ENCODE measurements at regions not wholly inside any gene's neighbourhood (a gene's known extent, or its start where the extent isn't known, plus 50 kb on each side); places are given as distances from the start of the nearest gene placed in this dataset.

- Histone ChIP-seq H3K27ac (ENCODE audit: low read depth) (no peak overlapping the region), H3K4me3 (no peak overlapping the region), H3K4me1 (ENCODE audit: insufficient read depth) (peaks cover 10% of the 10 kb centered on the region), H3K79me2 (replicated peaks; ENCODE audit: insufficient read depth) (no peaks in the 10 kb centered on the region), H3F3A (replicated peaks; ENCODE audit: low read depth) (no peaks in the 10 kb centered on the region), H3K9me2 (ENCODE audit: insufficient read depth) (0 out of 2 replicates have a peak, but pooled peaks cover 16% of the 10 kb centered on the region), H3K36me3 (ENCODE audit: insufficient read depth) (0 out of 2 replicates have a peak, but pooled peaks cover 4% of the 10 kb centered on the region), H4K20me1 (replicated peaks; ENCODE audit: insufficient read depth) (no peaks in the 10 kb centered on the region), H2AFZ (peak overlapping the region; percentile 70; the same call in 1 of the 2 replicates), H3K27me3 (ENCODE audit: insufficient read depth) (no peaks in the 10 kb centered on the region), H3K4me2 (no peak overlapping the region)
- Mint-ChIP-seq H3K4me3 (no peak overlapping the region), H3K27me3 (ENCODE audit: insufficient read depth, low read depth, poor library complexity) (peaks cover 2% of the 10 kb centered on the region), H3K36me3 (ENCODE audit: low read depth) (no peaks in the 10 kb centered on the region; the same call in 2 of the 3 replicates), H3K9me3 (no peaks in the 10 kb centered on the region; the same call in 2 of the 3 replicates), H3K27ac (no peak overlapping the region; the same call in 1 of the 2 replicates), H3K4me1 (peaks cover 4% of the 10 kb centered on the region)
- DNase-seq (ENCODE audit: low spot score) (no peak), ATAC-seq (peak; percentile 59; the same call in 2 of the 3 replicates)
- no peak for TF ChIP-seq POLR2AphosphoS5 (IDR thresholded peaks at IDR 0.05; ENCODE audit: low read depth)
- peak; percentile 73 for TF ChIP-seq REST (IDR thresholded peaks at IDR 0.05; ENCODE audit: unreplicated experiment)
- no peak for TF ChIP-seq CREB1 (CRISPR knock-in tag; IDR thresholded peaks at IDR 0.05; ENCODE audit: low read depth)
- no peak for TF ChIP-seq JUNB (IDR thresholded peaks at IDR 0.05; ENCODE audit: unreplicated experiment)
Measured at GRCh38 chr5:68554571-68555279, 339.2 kb downstream of the PIK3R1 start.

DNA sequence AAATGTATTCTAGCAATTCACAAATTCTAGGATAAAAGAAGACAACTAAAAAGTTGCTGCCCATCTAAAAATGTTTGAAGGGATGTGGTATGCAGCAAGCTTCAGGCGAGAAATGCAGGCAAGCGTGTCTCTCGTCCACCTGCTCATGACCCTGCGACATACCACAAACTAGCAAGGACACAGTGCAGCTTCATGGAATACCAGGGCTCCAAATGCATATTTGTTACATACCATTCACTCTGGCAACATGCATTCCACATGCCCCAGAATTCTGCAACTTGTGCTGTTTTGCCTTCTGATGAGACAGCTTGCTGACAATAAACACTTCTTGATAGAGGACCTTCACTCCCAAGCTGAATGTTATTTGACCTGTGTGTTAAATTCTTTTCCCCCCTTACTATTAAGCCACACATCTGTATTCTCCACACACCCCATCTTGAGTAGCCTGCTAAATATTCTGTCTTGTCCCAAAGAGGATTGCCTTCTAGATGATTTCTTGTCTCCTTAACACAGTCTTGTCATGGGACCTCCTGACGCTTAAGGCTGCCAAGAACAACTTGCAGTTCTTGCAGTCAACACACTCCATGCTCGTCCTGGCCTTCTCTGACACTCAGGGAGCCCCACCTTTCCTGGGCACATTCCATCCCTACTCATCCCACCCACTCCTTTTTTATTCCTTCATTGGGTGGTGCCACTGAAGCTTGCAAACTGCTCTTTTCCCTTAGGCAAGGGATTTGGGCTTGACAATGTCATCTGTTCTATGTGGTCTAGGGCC is 340.5 kb downstream of the PIK3R1 start:
- no peak overlapping the region for H3K27ac ChIP-seq (ENCODE audit: low read depth)
- H3F3A ChIP-seq (replicated peaks; ENCODE audit: low read depth): no peaks in the 10 kb centered on the region
- ATAC-seq (no peak), DNase-seq (ENCODE audit: low spot score) (no peak)
- 0 out of 2 replicates have a peak, but pooled peaks cover 18% of the 10 kb centered on the region for H3K9me2 ChIP-seq (ENCODE audit: insufficient read depth)
- peaks cover 10% of the 10 kb centered on the region for H3K4me1 ChIP-seq (ENCODE audit: insufficient read depth)
- H2AFZ ChIP-seq: no peak overlapping the region
- peaks cover 4% of the 10 kb centered on the region for H3K4me1 Mint-ChIP-seq
- no peaks in the 10 kb centered on the region for H3K27me3 ChIP-seq (ENCODE audit: insufficient read depth)
- no peaks in the 10 kb centered on the region; the same call in 2 of the 3 replicates for H3K9me3 Mint-ChIP-seq
- H3K4me2 ChIP-seq: no peak overlapping the region
- no peak overlapping the region for H3K27ac Mint-ChIP-seq
- H3K4me3 Mint-ChIP-seq: no peak overlapping the region
- H3K36me3 ChIP-seq (ENCODE audit: insufficient read depth): 0 out of 2 replicates have a peak, but pooled peaks cover 4% of the 10 kb centered on the region
- H3K79me2 ChIP-seq (replicated peaks; ENCODE audit: insufficient read depth): no peaks in the 10 kb centered on the region
- no peaks in the 10 kb centered on the region; the same call in 2 of the 3 replicates for H3K36me3 Mint-ChIP-seq (ENCODE audit: low read depth)
- peaks cover 2% of the 10 kb centered on the region for H3K27me3 Mint-ChIP-seq (ENCODE audit: insufficient read depth, low read depth, poor library complexity)
- no peaks in the 10 kb centered on the region for H4K20me1 ChIP-seq (replicated peaks; ENCODE audit: insufficient read depth)
- H3K4me3 ChIP-seq: no peak overlapping the region
- TF ChIP-seq NANOG (IDR thresholded peaks at IDR 0.05; ENCODE audit: borderline replicate concordance) (no peak), REST (IDR thresholded peaks at IDR 0.05; ENCODE audit: unreplicated experiment) (no peak), EZH2 (IDR thresholded peaks at IDR 0.05; ENCODE audit: low read depth, unreplicated experiment) (no peak), EZH2phosphoT487 (IDR thresholded peaks at IDR 0.05; ENCODE audit: unreplicated experiment) (no peak), POLR2AphosphoS5 (IDR thresholded peaks at IDR 0.05; ENCODE audit: low read depth) (no peak)

Measured in GM23338 (cell line).